ENCODE measurements at regions not wholly inside any gene's neighbourhood (a gene's known extent, or its start where the extent isn't known, plus 50 kb on each side); places are given as distances from the start of the nearest gene placed in this dataset.

DNA sequence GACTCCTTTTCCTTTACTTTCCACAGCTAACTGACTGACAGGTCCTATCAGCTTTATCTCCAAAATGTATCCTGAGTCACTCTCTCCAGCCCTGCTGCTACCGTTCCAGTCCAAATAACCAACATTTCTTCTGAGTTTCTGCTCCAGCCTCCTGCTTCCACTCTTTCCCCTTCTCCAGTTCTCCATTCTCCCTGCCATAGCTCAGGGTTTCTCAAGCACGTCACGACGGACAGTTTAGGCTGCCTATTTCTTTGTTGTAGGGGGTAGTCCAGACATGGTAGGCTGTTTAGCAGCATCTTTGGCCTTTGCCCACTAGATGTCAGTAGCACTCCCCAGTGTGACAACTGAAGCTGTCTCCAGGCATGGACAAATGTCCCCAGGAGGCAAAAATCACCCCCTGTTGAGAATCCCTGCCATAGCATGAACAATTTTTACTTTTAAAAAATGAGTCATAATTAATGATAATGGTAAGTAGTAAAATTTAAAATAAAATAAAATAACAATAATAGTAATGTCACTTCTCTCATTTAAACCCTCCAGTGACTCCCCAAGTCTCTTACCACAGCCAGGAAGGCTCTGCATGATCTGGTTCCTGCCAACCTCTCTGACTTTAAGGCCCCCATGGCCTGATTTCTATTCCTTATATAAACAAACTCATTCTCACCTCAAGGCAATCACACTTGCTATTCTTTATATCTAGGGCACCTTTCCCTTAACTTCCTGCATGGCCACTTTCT is 105.4 kb upstream of the FER start:
- TF ChIP-seq, protein P1, sequence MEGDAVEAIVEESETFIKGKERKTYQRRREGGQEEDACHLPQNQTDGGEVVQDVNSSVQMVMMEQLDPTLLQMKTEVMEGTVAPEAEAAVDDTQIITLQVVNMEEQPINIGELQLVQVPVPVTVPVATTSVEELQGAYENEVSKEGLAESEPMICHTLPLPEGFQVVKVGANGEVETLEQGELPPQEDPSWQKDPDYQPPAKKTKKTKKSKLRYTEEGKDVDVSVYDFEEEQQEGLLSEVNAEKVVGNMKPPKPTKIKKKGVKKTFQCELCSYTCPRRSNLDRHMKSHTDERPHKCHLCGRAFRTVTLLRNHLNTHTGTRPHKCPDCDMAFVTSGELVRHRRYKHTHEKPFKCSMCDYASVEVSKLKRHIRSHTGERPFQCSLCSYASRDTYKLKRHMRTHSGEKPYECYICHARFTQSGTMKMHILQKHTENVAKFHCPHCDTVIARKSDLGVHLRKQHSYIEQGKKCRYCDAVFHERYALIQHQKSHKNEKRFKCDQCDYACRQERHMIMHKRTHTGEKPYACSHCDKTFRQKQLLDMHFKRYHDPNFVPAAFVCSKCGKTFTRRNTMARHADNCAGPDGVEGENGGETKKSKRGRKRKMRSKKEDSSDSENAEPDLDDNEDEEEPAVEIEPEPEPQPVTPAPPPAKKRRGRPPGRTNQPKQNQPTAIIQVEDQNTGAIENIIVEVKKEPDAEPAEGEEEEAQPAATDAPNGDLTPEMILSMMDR (IDR thresholded peaks at IDR 0.05) = peak; percentile 93

DNA sequence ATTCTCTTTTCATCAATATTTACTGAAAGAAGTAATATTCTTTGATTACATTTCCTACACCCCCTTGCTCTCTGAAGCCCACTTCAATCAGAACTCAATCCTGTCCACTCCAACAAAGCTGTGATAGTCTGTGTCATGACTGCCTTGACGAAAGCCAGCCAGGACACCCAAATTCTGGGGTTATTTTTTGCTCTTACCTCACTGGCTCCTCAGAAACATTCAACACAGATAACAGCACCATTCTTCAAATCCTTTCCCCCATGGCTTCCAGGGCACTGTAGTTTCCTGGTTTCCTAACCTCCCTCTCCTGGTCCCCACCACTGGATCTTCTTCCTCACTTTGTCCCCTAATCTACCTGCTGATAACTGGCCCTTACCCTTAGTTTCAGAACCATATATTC is 106.1 kb upstream of the FER start:
- TF ChIP-seq, protein P1 (IDR thresholded peaks at IDR 0.05) = no peak

DNA sequence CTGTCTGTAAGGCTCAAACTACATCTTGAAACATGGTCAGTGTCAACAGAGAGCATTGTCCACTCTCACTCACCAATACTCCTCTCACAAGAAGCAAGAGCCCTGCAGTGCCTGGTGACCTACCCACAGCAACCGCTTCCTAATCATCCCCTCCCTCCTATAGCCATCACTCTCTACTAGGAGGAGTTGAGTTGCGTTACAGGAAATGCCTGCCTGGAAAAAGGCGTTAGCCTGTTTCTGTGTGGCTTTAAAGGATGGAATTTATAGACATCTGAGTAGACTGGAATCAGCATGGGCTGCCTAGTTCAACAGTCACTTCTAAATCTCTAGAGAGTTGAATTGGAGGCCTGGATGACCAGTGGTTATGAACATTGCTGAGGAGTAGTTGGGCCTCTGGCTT is 108.3 kb upstream of the FER start:
- TF ChIP-seq, protein P1 (IDR thresholded peaks at IDR 0.05) = no peak

DNA sequence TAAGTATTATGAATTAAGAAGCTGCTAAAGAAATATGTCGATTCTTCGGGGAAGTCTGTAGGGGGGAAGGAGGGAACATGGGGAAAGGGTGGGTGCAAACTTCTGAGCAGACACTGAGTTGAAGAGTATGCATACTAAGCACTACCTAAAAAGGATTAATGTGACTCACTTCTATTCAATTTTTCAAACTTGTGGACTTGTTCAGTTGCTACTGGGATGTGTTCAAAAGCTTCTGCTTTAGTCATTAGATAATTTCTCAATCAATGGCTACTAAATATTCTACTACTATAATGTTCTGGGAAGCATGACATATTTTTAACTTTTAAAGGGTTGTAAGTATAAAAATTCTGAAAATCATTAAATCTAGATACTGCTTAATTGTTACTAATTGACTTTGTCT is 109.7 kb upstream of the FER start:
- TF ChIP-seq, protein P1 (IDR thresholded peaks at IDR 0.05) = no peak

DNA sequence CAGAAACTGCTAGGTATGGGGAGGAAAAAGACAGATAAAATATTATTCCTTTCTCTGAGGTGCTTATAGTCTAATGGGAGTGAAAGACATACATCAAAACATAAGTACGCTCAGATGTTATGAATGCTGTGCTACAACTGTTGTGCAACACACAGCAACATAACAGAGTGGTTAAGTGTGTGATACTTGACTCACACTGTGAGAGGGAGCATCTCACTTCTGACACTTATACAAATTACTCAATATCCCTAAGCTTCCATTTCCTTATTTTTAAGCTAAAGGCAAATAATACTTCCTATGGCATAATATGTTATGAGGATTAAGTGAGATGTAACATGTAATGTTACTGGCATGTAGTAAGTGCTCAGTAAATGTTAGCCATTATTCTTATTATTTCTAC is 110.6 kb upstream of the FER start:
- TF ChIP-seq, protein P1 (IDR thresholded peaks at IDR 0.05) = no peak

DNA sequence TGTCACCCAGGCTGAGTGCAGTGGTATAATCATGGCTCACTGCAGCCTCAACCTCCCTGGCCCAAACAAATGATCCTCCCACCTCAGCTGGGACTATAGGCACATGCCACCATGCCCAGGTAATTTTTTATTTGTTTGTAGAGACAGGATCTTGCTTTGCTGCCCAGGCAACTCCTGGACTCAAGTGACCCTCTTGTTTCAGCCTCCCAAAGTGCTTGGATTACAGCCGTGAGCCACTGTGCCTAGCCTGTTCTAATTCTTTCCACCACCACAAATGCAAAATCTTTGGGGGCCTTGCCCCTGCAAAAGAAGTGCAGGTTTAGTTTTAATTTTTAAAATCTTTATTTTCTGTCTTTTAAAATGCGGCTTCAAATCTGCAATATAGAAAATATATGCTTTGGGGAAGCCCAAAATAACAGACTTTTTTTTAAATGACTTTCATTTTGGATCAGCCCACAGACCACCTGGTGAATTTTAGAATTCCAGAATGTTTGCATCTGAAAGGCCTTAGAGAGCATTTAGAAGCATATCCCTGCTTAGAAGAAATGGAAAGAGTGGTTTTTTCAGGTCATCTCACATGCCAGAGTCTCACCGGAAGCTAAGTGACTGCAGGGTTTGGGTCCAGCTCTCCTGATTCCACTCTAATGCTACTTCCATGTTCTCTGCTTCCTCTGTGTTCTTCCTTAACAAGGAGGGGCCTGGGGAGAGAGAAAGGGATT is 111.4 kb upstream of the FER start:
- TF ChIP-seq, protein P1 (IDR thresholded peaks at IDR 0.05) = no peak

DNA sequence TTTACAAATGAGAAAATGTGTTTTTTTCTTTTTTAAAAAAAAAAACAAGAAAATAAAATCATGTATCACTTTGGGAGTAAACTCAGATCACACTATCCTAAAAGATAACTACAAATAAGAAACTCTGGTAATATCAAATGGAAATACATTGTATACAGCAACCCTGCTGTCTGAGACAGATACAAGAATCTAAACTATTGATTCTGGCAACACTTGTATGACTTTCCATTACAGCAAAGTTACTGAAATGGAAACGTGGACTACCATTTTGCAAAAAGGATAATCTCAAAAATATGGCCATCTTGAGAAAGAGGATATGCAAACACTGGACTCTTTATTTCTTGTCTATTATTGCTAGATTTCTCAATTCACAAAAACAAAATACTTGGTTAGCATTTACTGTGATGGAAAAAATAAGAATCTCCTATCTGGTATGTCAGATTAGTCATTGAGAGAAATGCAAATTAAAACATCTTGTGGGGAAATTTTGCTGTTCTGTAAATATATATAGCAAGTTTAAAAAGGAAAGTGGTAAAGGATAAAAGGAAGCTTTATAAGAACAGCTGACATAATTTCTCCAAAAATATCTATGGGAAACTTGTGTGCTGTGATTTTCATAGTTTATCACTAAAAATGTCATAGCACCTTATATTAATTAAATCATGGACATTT is 112.9 kb upstream of the FER start:
- TF ChIP-seq, protein P1 (IDR thresholded peaks at IDR 0.05) = no peak

Measured in LNCAP (cell line).